SK-N-SH treated with all-trans-retinoic acid at 6 μM for 48 hours (cell line): ENCODE measurements at regions not wholly inside any gene's neighbourhood (a gene's known extent, or its start where the extent isn't known, plus 50 kb on each side); places are given as distances from the start of the nearest gene placed in this dataset.

ENCODE experiments used
- ATAC-seq: fragments of 200-7000 bp; cut with Tn5 transposase; 3 replicates; pipeline ENCODE4 v1.9.1; 2020; ENCODE audit warnings: mild to moderate bottlenecking, moderate library complexity
- BACH2 ChIP-seq: fragments of 250-450 bp; sonication (Bioruptor Pico); IDR thresholded peaks from 2 replicates; pipeline ENCODE4 v1.9.0; 2021; ENCODE audit warnings: mild to moderate bottlenecking, borderline replicate concordance
- CREB5 ChIP-seq: fragments of 250-450 bp; sonication (Bioruptor Pico); IDR thresholded peaks from 2 replicates; pipeline ENCODE4 v1.5.1; 2020; ENCODE audit warnings: low read depth, mild to moderate bottlenecking, moderate library complexity
- CSDC2 ChIP-seq: fragments of 250-450 bp; sonication (Bioruptor Pico); IDR thresholded peaks from 2 replicates; pipeline ENCODE4 v1.5.0; 2020; ENCODE audit warnings: mild to moderate bottlenecking, moderate library complexity
- CSRNP3 ChIP-seq: fragments of 250-450 bp; sonication (Bioruptor Pico); IDR thresholded peaks from 2 replicates; pipeline ENCODE4 v1.5.1; 2021; ENCODE audit warnings: mild to moderate bottlenecking, moderate library complexity
- ESRRG ChIP-seq: fragments of 250-450 bp; sonication (Bioruptor Pico); IDR thresholded peaks from 2 replicates; pipeline ENCODE4 v1.6.1; 2021; ENCODE audit warnings: mild to moderate bottlenecking
- GLIS3 ChIP-seq: fragments of 250-450 bp; sonication (Bioruptor Pico); IDR thresholded peaks from 2 replicates; pipeline ENCODE4 v1.5.0; 2020; ENCODE audit warnings: mild to moderate bottlenecking, moderate library complexity
- ISL1 ChIP-seq: fragments of 250-450 bp; sonication (Bioruptor Pico); IDR thresholded peaks from 2 replicates; pipeline ENCODE4 v2.1.2; 2022; ENCODE audit warnings: mild to moderate bottlenecking, moderate library complexity
- OSR1 ChIP-seq: fragments of 250-450 bp; sonication (Bioruptor Pico); IDR thresholded peaks from 2 replicates; pipeline ENCODE4 v1.8.0; 2022; ENCODE audit warnings: moderate library complexity, mild to moderate bottlenecking, inconsistent platforms
- PATZ1 ChIP-seq: fragments of 250-450 bp; sonication (Bioruptor Pico); IDR thresholded peaks from 2 replicates; pipeline ENCODE4 v1.8.0; 2020; ENCODE audit warnings: mild to moderate bottlenecking, moderate library complexity, borderline replicate concordance
- POU6F1 ChIP-seq: fragments of 250-450 bp; sonication (Bioruptor Pico); IDR thresholded peaks from 2 replicates; pipeline ENCODE4 v1.8.0; 2021; ENCODE audit warnings: low read depth, mild to moderate bottlenecking, moderate library complexity, borderline replicate concordance
- PPARA ChIP-seq: fragments of 250-450 bp; sonication (Bioruptor Pico); IDR thresholded peaks from 2 replicates; pipeline ENCODE4 v1.5.0; 2020; ENCODE audit warnings: mild to moderate bottlenecking, borderline replicate concordance
- TCF4 ChIP-seq: fragments of 250-450 bp; sonication (Bioruptor Pico); IDR thresholded peaks from 2 replicates; pipeline ENCODE4 v1.8.0; 2021; ENCODE audit warnings: mild to moderate bottlenecking, moderate library complexity, borderline replicate concordance
- TOX ChIP-seq: fragments of 250-450 bp; sonication (Bioruptor Pico); IDR thresholded peaks from 2 replicates; pipeline ENCODE4 v1.8.0; 2021; ENCODE audit warnings: mild to moderate bottlenecking, moderate library complexity, borderline replicate concordance
- TSHZ2 ChIP-seq: fragments of 250-450 bp; sonication (Bioruptor Pico); IDR thresholded peaks from 2 replicates; pipeline ENCODE4 v1.5.0; 2020; ENCODE audit warnings: mild to moderate bottlenecking, moderate library complexity
- ZFP3 ChIP-seq: fragments of 250-450 bp; sonication (Bioruptor Pico); IDR thresholded peaks from 2 replicates; pipeline ENCODE4 v1.5.0; 2020; ENCODE audit warnings: mild to moderate bottlenecking, moderate library complexity
- ZFP30 ChIP-seq: fragments of 450-650 bp; formaldehyde crosslinking; IDR thresholded peaks from 2 replicates; pipeline ENCODE4 v1.5.0; 2022; ENCODE audit warnings: mild to moderate bottlenecking, moderate library complexity
- ZNF70 ChIP-seq: fragments of 450-650 bp; formaldehyde crosslinking; IDR thresholded peaks from 2 replicates; pipeline ENCODE4 v1.5.0; 2020; ENCODE audit warnings: mild to moderate bottlenecking, moderate library complexity

- TF ChIP-seq ISL1 (CRISPR knock-in tag) (peak; percentile 63), CSRNP3 (CRISPR knock-in tag) (no peak), TSHZ2 (CRISPR knock-in tag) (no peak), ZNF70 (CRISPR knock-in tag) (no peak), ZFP3 (no peak), BACH2 (CRISPR knock-in tag) (no peak), CSDC2 (CRISPR knock-in tag) (no peak), PATZ1 (CRISPR knock-in tag) (peak; percentile 16; the same call in 1 of the 2 replicates), CREB5 (CRISPR knock-in tag) (0 out of 2 replicates have a peak, but pooled peaks have one; percentile 50), GLIS3 (CRISPR knock-in tag) (no peak), POU6F1 (no peak), TCF4 (CRISPR knock-in tag) (no peak), OSR1 (CRISPR knock-in tag) (no peak), ESRRG (no peak)
- ATAC-seq: peak; percentile 92
Observed at GRCh38 chr13:90717451-90717936, 630.0 kb upstream of the MIR17HG start.

- ATAC-seq: no peak
- no peak for TF ChIP-seq GLIS3 (CRISPR knock-in tag)
- no peak for TF ChIP-seq TOX (CRISPR knock-in tag)
- TF ChIP-seq CSRNP3 (CRISPR knock-in tag): no peak
- no peak for TF ChIP-seq OSR1 (CRISPR knock-in tag)
- no peak for TF ChIP-seq PPARA (CRISPR knock-in tag)
- no peak for TF ChIP-seq PATZ1 (CRISPR knock-in tag)
- TF ChIP-seq ZFP30 (CRISPR knock-in tag): no peak
Observed at GRCh38 chr13:90719461-90719860, 628.0 kb upstream of the MIR17HG start.
